B cell (primary cell): ENCODE measurements at regions not wholly inside any gene's neighbourhood (a gene's known extent, or its start where the extent isn't known, plus 50 kb on each side); places are given as distances from the start of the nearest gene placed in this dataset.

Source experiments
- ATAC-seq: fragments of 200-7000 bp; cut with Tn5 transposase; one replicate; pipeline ENCODE4 v1.10.0; 2021; ENCODE audit warnings: low read depth, mild to moderate bottlenecking, moderate number of reproducible peaks, moderate library complexity
- CTCF ChIA-PET: fragments of 350-600 bp; sonication (Branson Sonifier 250); formaldehyde crosslinking; loops from one replicate; lab custom pipeline; 2021; ENCODE audit warnings: antibody characterized with exemption, inconsistent platforms; lab: Charles Lee
- POLR2A ChIA-PET: fragments of 350-600 bp; sonication (Branson Sonifier 250); formaldehyde crosslinking; loops from one replicate; lab custom pipeline; 2021; ENCODE audit warnings: antibody characterized with exemption; lab: Charles Lee
- DNase-seq: peaks from one replicate; pipeline ENCODE4 v3.0.0; 2013
- H2AFZ ChIP-seq: 2 replicates; pipeline ENCODE4 v1.6.1; 2012; ENCODE audit warnings: mild to moderate bottlenecking, low read depth, low read length; ENCODE audit not compliant: insufficient read depth, poor library complexity, severe bottlenecking
- H3K27ac ChIP-seq, 2 donors: 1 replicate in 1 of 2; 2 replicates in 1 of 2; pipeline ENCODE4 v1.5.1; 2012 to 2013; ENCODE audit warnings: low read length in 2 of 2, mild to moderate bottlenecking in 2 of 2, moderate library complexity in 1 of 2
- H3K27me3 ChIP-seq, 4 experiments: fragments of 200-600 bp in 1 of 4; sonication (generic) in 1 of 4; replicated peaks in 1 of 4; 1 replicate in 2 of 4; 2 replicates in 2 of 4; pipeline versions ENCODE4 v1.6.1 to v1.7.0; 2013 to 2016; ENCODE audit warnings: low read length in 3 of 4, mild to moderate bottlenecking in 2 of 4, mixed read lengths in 1 of 4, moderate library complexity in 1 of 4; ENCODE audit not compliant: insufficient read depth in 4 of 4, control insufficient read depth in 3 of 4; ENCODE audit errors: control extremely low read depth in 1 of 4
- H3K36me3 ChIP-seq, 2 experiments: replicated peaks in 1 of 2; 1 replicate in 1 of 2; 2 replicates in 1 of 2; pipeline versions ENCODE4 v1.6.1 to v1.7.1; 2013; ENCODE audit warnings: low read length in 1 of 2; ENCODE audit not compliant: insufficient read depth in 2 of 2, control insufficient read depth in 1 of 2; ENCODE audit errors: control extremely low read depth in 1 of 2, extremely low read depth in 1 of 2
- H3K4me1 ChIP-seq, 2 donors: fragments of 200-600 bp in 1 of 2; sonication (generic) in 1 of 2; 1 replicate in 1 of 2; 2 replicates in 1 of 2; pipeline versions ENCODE4 v1.5.1 to v1.6.1; 2013 to 2017; ENCODE audit warnings: low read length in 2 of 2; ENCODE audit not compliant: control insufficient read depth in 2 of 2, insufficient read depth in 2 of 2
- H3K4me2 ChIP-seq: replicated peaks from 2 replicates; pipeline ENCODE3; 2012; ENCODE audit warnings: mild to moderate bottlenecking, low read depth, low read length; ENCODE audit not compliant: poor library complexity, severe bottlenecking
- H3K4me3 ChIP-seq, 5 experiments: fragments of 200-600 bp in 1 of 5; sonication (generic) in 1 of 5; 1 replicate in 3 of 5; 2 replicates in 2 of 5; pipeline versions ENCODE4 v1.5.1 to v1.7.0; 2011 to 2016; ENCODE audit warnings: low read length in 4 of 5, mild to moderate bottlenecking in 4 of 5, low read depth in 2 of 5, control low read depth in 1 of 5, moderate library complexity in 1 of 5; ENCODE audit not compliant: insufficient read depth in 1 of 5; ENCODE audit errors: control extremely low read depth in 1 of 5, extremely low read depth in 1 of 5
- H3K79me2 ChIP-seq: fragments of 200-600 bp; sonication (generic); one replicate; pipeline ENCODE4 v1.6.0; 2016; ENCODE audit warnings: low read length; ENCODE audit not compliant: control insufficient read depth, insufficient read depth
- H3K9ac ChIP-seq: fragments of 200-600 bp; sonication (generic); 2 replicates; pipeline ENCODE4 v1.6.1; 2017; ENCODE audit warnings: mild to moderate bottlenecking, low read length, moderate library complexity
- H3K9me3 ChIP-seq, 3 donors: one replicate each; pipeline versions ENCODE4 v1.6.1 to v1.7.1; 2013; ENCODE audit warnings: low read length in 2 of 3; ENCODE audit not compliant: control insufficient read depth in 2 of 3, insufficient read depth in 1 of 3; ENCODE audit errors: control extremely low read depth in 1 of 3
- H4K20me1 ChIP-seq: 2 replicates; pipeline ENCODE4 v1.6.0; 2012; ENCODE audit warnings: mild to moderate bottlenecking, low read length; ENCODE audit not compliant: insufficient read depth, control insufficient read depth, poor library complexity, severe bottlenecking
- H3K27ac Mint-ChIP-seq: one replicate; pipeline ENCODE4 v1.8.0; 2021; ENCODE audit warnings: mixed read lengths
- H3K27me3 Mint-ChIP-seq: one replicate; pipeline ENCODE4 v1.8.0; 2021; ENCODE audit warnings: mixed read lengths
- H3K4me1 Mint-ChIP-seq: one replicate; pipeline ENCODE4 v1.8.0; 2021; ENCODE audit warnings: mixed read lengths
- H3K4me3 Mint-ChIP-seq: one replicate; pipeline ENCODE4 v1.8.0; 2021; ENCODE audit warnings: mixed read lengths
- H3K9me3 Mint-ChIP-seq: one replicate; pipeline ENCODE4 v1.8.0; 2022; ENCODE audit warnings: mixed read lengths; ENCODE audit not compliant: insufficient read depth
- EZH2 ChIP-seq: IDR thresholded peaks from 2 replicates; pipeline ENCODE4 v1.6.1; 2012; ENCODE audit warnings: borderline replicate concordance, low read depth, mild to moderate bottlenecking, moderate library complexity, low read length; ENCODE audit not compliant: insufficient read depth, poor library complexity, severe bottlenecking
- WGBS: methylation state at CpG from one replicate; pipeline ENCODE4 v1.1.5; 2013; ENCODE audit warnings: missing lambda C conversion rate; ENCODE audit not compliant: insufficient coverage; 5-methylcytosine and 5-hydroxymethylcytosine counted together
- intact Hi-C: fragments of 100-400 bp; cut with micrococcal nuclease; formaldehyde crosslinking; loops from one replicate; pipeline ENCODE4 v1.10.0; 2022
- TF ChIP-seq, protein P1 (sequence below): fragments of 200-600 bp; IDR thresholded peaks from one replicate; pipeline ENCODE4 v1.8.0; 2022; ENCODE audit warnings: antibody characterized with exemption, mild to moderate bottlenecking

DNA sequence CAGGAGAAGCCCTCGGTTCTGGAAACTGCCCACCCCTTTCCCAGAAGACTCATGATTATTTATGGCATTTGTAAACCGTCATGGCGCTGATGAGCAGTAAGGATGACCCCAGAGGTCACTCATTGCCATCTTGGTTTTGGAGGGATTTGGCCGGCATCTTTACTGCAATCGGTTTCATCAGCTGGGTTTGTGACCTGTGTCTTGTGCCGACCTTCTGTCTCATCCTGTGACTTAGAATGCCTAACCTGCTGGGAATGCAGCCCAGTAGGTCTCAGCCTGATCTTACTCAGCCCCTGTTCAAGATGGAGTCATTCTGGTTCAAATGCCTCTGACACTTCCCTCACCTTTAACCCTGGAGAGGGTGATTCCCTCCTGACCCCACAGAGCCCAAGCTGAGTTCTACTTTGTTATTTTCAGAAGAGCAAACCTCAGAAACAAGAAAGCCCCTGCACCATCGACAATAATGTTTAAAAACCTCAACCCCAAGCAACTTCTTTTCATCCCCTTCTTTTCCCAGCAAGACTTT is 105.5 kb upstream of the SFSWAP start:
- intact Hi-C loops, result loop anchor here (10.0 kb wide), 1 partner anchor 229 kb away; no protein-coding TSS in a partner anchor
- 71% methylated on average over 7 of the region's 7 CpGs for WGBS
- DNase-seq (no peak), ATAC-seq (no peak)
- Histone ChIP-seq H4K20me1 (no peaks in the 10 kb centered on the region), H3K27me3 (peaks cover 0 to 19% (median 10%) of the 10 kb centered on the region in 4 experiments), H3K4me2 (no peak overlapping the region), H3K9me3 (peaks cover 0 to 11% (median 0%) of the 10 kb centered on the region in 3 donors), H3K9ac (no peak overlapping the region), H2AFZ (no peak overlapping the region), H3K4me1 (peaks cover 24 to 33% of the 10 kb centered on the region in 2 donors), H3K4me3 (no peak overlapping the region), H3K27ac (no peak overlapping the region), H3K79me2 (no peaks in the 10 kb centered on the region), H3K36me3 (no peaks in the 10 kb centered on the region)
- TF ChIP-seq EZH2, result no peak
- Mint-ChIP-seq H3K4me3 (no peak overlapping the region), H3K27me3 (peaks cover 46% of the 10 kb centered on the region), H3K9me3 (no peaks in the 10 kb centered on the region), H3K4me1 (peaks cover 12% of the 10 kb centered on the region), H3K27ac (no peak overlapping the region)
- ChIA-PET POLR2A (no interaction called here), CTCF (no interaction called here)

DNA sequence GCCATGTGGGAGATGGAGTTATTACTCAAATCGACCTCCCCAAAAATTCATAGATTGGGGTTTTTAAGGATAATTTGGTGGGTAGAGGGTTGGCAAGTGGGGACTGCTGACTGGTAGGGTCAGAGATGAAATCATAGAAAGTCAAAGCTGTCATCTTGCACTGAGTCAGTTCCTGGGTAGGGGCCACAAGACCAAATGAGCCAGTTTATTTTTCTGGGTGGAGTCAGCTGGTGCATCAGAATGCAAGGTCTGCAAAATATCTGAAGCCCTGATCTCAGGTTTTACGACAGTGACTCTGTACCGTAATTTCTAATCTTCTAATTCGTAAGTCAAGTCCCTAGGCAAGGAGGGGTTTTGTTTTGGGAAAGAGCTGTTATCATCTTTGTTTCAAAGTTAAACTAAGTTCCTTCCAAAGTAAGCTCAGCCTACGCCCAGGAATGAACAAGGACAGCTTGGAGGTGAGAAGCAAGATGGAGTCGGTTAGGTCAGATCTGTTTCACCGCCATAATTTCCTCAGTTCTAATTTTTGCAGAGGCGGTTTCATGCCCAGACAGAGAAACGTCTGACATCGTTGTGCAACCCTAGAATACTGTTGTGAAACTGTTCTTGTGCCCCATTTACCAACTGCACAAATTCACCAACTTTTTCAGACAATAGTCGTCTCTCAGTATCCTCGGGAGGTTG is 104.5 kb upstream of the SFSWAP start:
- 100% methylated on average over 3 of the region's 12 CpGs for WGBS
- Mint-ChIP-seq H3K4me1 (peaks cover 12% of the 10 kb centered on the region), H3K27me3 (peaks cover 46% of the 10 kb centered on the region), H3K9me3 (no peaks in the 10 kb centered on the region), H3K4me3 (no peak overlapping the region), H3K27ac (no peak overlapping the region)
- Histone ChIP-seq H3K4me1 (peaks cover 24 to 33% of the 10 kb centered on the region in 2 donors), H3K9ac (no peak overlapping the region), H2AFZ (no peak overlapping the region), H3K9me3 (peaks cover 0 to 11% (median 0%) of the 10 kb centered on the region in 3 donors), H4K20me1 (no peaks in the 10 kb centered on the region), H3K36me3 (no peaks in the 10 kb centered on the region), H3K4me3 (no peak overlapping the region), H3K27ac (no peak overlapping the region), H3K79me2 (no peaks in the 10 kb centered on the region), H3K27me3 (peaks cover 0 to 19% (median 10%) of the 10 kb centered on the region in 4 experiments), H3K4me2 (no peak overlapping the region)
- ChIA-PET CTCF (no interaction called here), POLR2A (no interaction called here)
- no peak for DNase-seq
- no peak for ATAC-seq
- intact Hi-C loops, result loop anchor here (10.0 kb wide), 1 partner anchor 228 kb away; no protein-coding TSS in a partner anchor
- TF ChIP-seq, protein P1, sequence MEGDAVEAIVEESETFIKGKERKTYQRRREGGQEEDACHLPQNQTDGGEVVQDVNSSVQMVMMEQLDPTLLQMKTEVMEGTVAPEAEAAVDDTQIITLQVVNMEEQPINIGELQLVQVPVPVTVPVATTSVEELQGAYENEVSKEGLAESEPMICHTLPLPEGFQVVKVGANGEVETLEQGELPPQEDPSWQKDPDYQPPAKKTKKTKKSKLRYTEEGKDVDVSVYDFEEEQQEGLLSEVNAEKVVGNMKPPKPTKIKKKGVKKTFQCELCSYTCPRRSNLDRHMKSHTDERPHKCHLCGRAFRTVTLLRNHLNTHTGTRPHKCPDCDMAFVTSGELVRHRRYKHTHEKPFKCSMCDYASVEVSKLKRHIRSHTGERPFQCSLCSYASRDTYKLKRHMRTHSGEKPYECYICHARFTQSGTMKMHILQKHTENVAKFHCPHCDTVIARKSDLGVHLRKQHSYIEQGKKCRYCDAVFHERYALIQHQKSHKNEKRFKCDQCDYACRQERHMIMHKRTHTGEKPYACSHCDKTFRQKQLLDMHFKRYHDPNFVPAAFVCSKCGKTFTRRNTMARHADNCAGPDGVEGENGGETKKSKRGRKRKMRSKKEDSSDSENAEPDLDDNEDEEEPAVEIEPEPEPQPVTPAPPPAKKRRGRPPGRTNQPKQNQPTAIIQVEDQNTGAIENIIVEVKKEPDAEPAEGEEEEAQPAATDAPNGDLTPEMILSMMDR, result no peak
